ENCODE measurements at regions not wholly inside any gene's neighbourhood (a gene's known extent, or its start where the extent isn't known, plus 50 kb on each side); places are given as distances from the start of the nearest gene placed in this dataset.

GRCh38 chr10:78650122-78650521, 418.6 kb upstream of the ZMIZ1 start:
- Histone ChIP-seq H3K27ac (peak overlapping the region in 2 of 4 donors; percentile 20 to 49), H3K9me3 (no peaks in the 10 kb centered on the region), H3K4me3 (no peak overlapping the region), H3K27me3 (no peaks in the 10 kb centered on the region), H3K4me1 (peaks cover 0 to 2% of the 10 kb centered on the region in 2 donors), H3K36me3 (no peaks in the 10 kb centered on the region)
- TF ChIP-seq CTCF (IDR thresholded peaks at IDR 0.05 in 4 of 5, conservative IDR thresholded peaks at IDR 0.05 in 1 of 5) (no peak), POLR2A (IDR thresholded peaks at IDR 0.05) (no peak)
- peak; percentile 39 to 89 for ATAC-seq
- intact Hi-C loops (cut with DNase I; ENCODE audit: low total_unique reads), result loop anchor here (10.0 kb wide), 1 partner anchor 545 kb away; no protein-coding TSS in a partner anchor
- in situ Hi-C loops (cut with MboI; ENCODE audit: low sequenced_read_pairs in 4 of 4), result loop anchor here (25.0 kb wide), 4 partner anchors 413 to 588 kb away; no protein-coding TSS in a partner anchor
- no peak for DNase-seq

GRCh38 chr10:78651287-78651686, 417.5 kb upstream of the ZMIZ1 start:
- no peak for ATAC-seq
- TF ChIP-seq POLR2A (IDR thresholded peaks at IDR 0.05) (no peak), CTCF (IDR thresholded peaks at IDR 0.05 in 4 of 5, conservative IDR thresholded peaks at IDR 0.05 in 1 of 5) (no peak)
- Histone ChIP-seq H3K36me3 (no peaks in the 10 kb centered on the region), H3K4me3 (no peak overlapping the region), H3K27me3 (no peaks in the 10 kb centered on the region), H3K4me1 (peaks cover 0 to 2% of the 10 kb centered on the region in 2 donors), H3K27ac (no peak overlapping the region), H3K9me3 (no peaks in the 10 kb centered on the region)
- no peak for DNase-seq
- intact Hi-C loops (cut with DNase I; ENCODE audit: low total_unique reads) (loop anchor here (10.0 kb wide), 1 partner anchor 544 kb away; no protein-coding TSS in a partner anchor), in situ Hi-C loops (cut with MboI; ENCODE audit: low sequenced_read_pairs in 4 of 4) (loop anchor here (25.0 kb wide), 4 partner anchors 414 to 589 kb away; no protein-coding TSS in a partner anchor)

GRCh38 chr10:78653555-78653954, 415.2 kb upstream of the ZMIZ1 start:
- H3K27ac ChIP-seq, result no peak overlapping the region
- no peak for DNase-seq
- no peaks in the 10 kb centered on the region for H3K9me3 ChIP-seq
- peaks cover 0 to 2% of the 10 kb centered on the region in 2 donors for H3K4me1 ChIP-seq
- in situ Hi-C loops (cut with MboI; ENCODE audit: low sequenced_read_pairs in 4 of 4) (loop anchor here (25.0 kb wide), 4 partner anchors 416 to 591 kb away; no protein-coding TSS in a partner anchor), intact Hi-C loops (cut with DNase I; ENCODE audit: low total_unique reads) (loop anchor here (10.0 kb wide), 1 partner anchor 541 kb away; no protein-coding TSS in a partner anchor)
- H3K4me3 ChIP-seq, result no peak overlapping the region
- no peaks in the 10 kb centered on the region for H3K27me3 ChIP-seq
- no peak for ATAC-seq
- no peaks in the 10 kb centered on the region for H3K36me3 ChIP-seq
- TF ChIP-seq CTCF (IDR thresholded peaks at IDR 0.05 in 4 of 5, conservative IDR thresholded peaks at IDR 0.05 in 1 of 5) (no peak), POLR2A (IDR thresholded peaks at IDR 0.05) (no peak)

GRCh38 chr10:78654047-78654590, 414.6 kb upstream of the ZMIZ1 start:
- no peak for TF ChIP-seq CTCF (IDR thresholded peaks at IDR 0.05 in 4 of 5, conservative IDR thresholded peaks at IDR 0.05 in 1 of 5)
- no peak for TF ChIP-seq POLR2A (IDR thresholded peaks at IDR 0.05)
- Histone ChIP-seq H3K27ac (no peak overlapping the region), H3K9me3 (no peaks in the 10 kb centered on the region), H3K27me3 (no peaks in the 10 kb centered on the region), H3K36me3 (no peaks in the 10 kb centered on the region), H3K4me1 (peaks cover 0 to 2% of the 10 kb centered on the region in 2 donors), H3K4me3 (no peak overlapping the region)
- in situ Hi-C loops (cut with MboI; ENCODE audit: low sequenced_read_pairs in 4 of 4), result loop anchor here (25.0 kb wide), 4 partner anchors 417 to 592 kb away; no protein-coding TSS in a partner anchor
- ATAC-seq (no peak), DNase-seq (no peak)
- intact Hi-C loops (cut with DNase I; ENCODE audit: low total_unique reads), result loop anchor here (10.0 kb wide), 1 partner anchor 541 kb away; no protein-coding TSS in a partner anchor

Data from gastrocnemius medialis (tissue), 4 donors.